ENCODE measurements at regions not wholly inside any gene's neighbourhood (a gene's known extent, or its start where the extent isn't known, plus 50 kb on each side); places are given as distances from the start of the nearest gene placed in this dataset.

- no peaks in the 10 kb centered on the region for H3K36me3 Mint-ChIP-seq
- intact Hi-C loops (cut with micrococcal nuclease) = no loop called here
- H3K27ac ChIP-seq (ENCODE audit: low read depth in 1 of 2, low read length in 2 of 2) = no peak overlapping the region
- H3K4me3 ChIP-seq (replicated peaks in 1 of 3; ENCODE audit: low read depth in 2 of 3, low read length in 3 of 3) = no peak overlapping the region
- H2AFZ ChIP-seq (ENCODE audit: insufficient read depth, low read depth, low read length, poor library complexity, severe bottlenecking) = no peak overlapping the region
- no peak overlapping the region for H3K9ac ChIP-seq (ENCODE audit: insufficient read depth, low read length, poor library complexity, severe bottlenecking)
- H3K9me3 Mint-ChIP-seq = no peaks in the 10 kb centered on the region
- H3K9me3 ChIP-seq (replicated peaks in 1 of 2; ENCODE audit: control insufficient read depth in 1 of 2, insufficient read depth in 1 of 2, low read length in 2 of 2) = no peaks in the 10 kb centered on the region
- peaks cover 3% of the 10 kb centered on the region for H3K4me1 Mint-ChIP-seq
- H3K27me3 Mint-ChIP-seq (ENCODE audit: low read depth in 3 of 3) = peaks cover 0 to 2% (median 0%) of the 10 kb centered on the region in 3 donors
- no peaks in the 10 kb centered on the region for H4K20me1 ChIP-seq (ENCODE audit: insufficient read depth, low read length)
- H3K4me3 Mint-ChIP-seq = no peak overlapping the region
- H3K4me1 ChIP-seq (ENCODE audit: control insufficient read depth in 1 of 2, insufficient read depth in 2 of 2, low read length in 2 of 2) = no peaks in the 10 kb centered on the region
- no peaks in the 10 kb centered on the region for H3K79me2 ChIP-seq (ENCODE audit: insufficient read depth, low read length)
- H3K36me3 ChIP-seq (replicated peaks in 1 of 2; ENCODE audit: control insufficient read depth in 1 of 2, insufficient read depth in 2 of 2, low read length in 2 of 2) = no peaks in the 10 kb centered on the region
- H3K27me3 ChIP-seq (ENCODE audit: control insufficient read depth in 2 of 2, insufficient read depth in 2 of 2, low read length in 2 of 2) = no peaks in the 10 kb centered on the region
- H3K27ac Mint-ChIP-seq = peak overlapping the region in 1 of 7 donors; percentile 19
- no peak for DNase-seq
- no peak overlapping the region for H3K4me2 ChIP-seq (replicated peaks; ENCODE audit: extremely low read depth, low read length, poor library complexity, severe bottlenecking)
- TF ChIP-seq CTCF (IDR thresholded peaks at IDR 0.05) = no peak
- 94% methylated on average over 2 of the region's 6 CpGs for WGBS (ENCODE audit: insufficient coverage)
Observed at GRCh38 chr2:136360790-136361189, 242.8 kb upstream of the CXCR4 start.

- H3K9ac ChIP-seq (ENCODE audit: insufficient read depth, low read length, poor library complexity, severe bottlenecking) = no peak overlapping the region
- WGBS (ENCODE audit: insufficient coverage) = 100% methylated on average over 1 of the region's 5 CpGs
- no peaks in the 10 kb centered on the region for H3K9me3 Mint-ChIP-seq
- no peaks in the 10 kb centered on the region for H3K4me1 ChIP-seq (ENCODE audit: control insufficient read depth in 1 of 2, insufficient read depth in 2 of 2, low read length in 2 of 2)
- H3K9me3 ChIP-seq (replicated peaks in 1 of 2; ENCODE audit: control insufficient read depth in 1 of 2, insufficient read depth in 1 of 2, low read length in 2 of 2) = no peaks in the 10 kb centered on the region
- no peak overlapping the region for H3K4me3 ChIP-seq (replicated peaks in 1 of 3; ENCODE audit: low read depth in 2 of 3, low read length in 3 of 3)
- H3K36me3 ChIP-seq (replicated peaks in 1 of 2; ENCODE audit: control insufficient read depth in 1 of 2, insufficient read depth in 2 of 2, low read length in 2 of 2) = no peaks in the 10 kb centered on the region
- no peak for TF ChIP-seq CTCF (IDR thresholded peaks at IDR 0.05)
- H3K27ac Mint-ChIP-seq = no peak overlapping the region
- H3K27me3 Mint-ChIP-seq (ENCODE audit: low read depth in 3 of 3) = peaks cover 0 to 2% (median 0%) of the 10 kb centered on the region in 3 donors
- H3K27me3 ChIP-seq (ENCODE audit: control insufficient read depth in 2 of 2, insufficient read depth in 2 of 2, low read length in 2 of 2) = no peaks in the 10 kb centered on the region
- H3K36me3 Mint-ChIP-seq = no peaks in the 10 kb centered on the region
- H3K4me2 ChIP-seq (replicated peaks; ENCODE audit: extremely low read depth, low read length, poor library complexity, severe bottlenecking) = no peak overlapping the region
- H2AFZ ChIP-seq (ENCODE audit: insufficient read depth, low read depth, low read length, poor library complexity, severe bottlenecking) = no peak overlapping the region
- no peaks in the 10 kb centered on the region for H4K20me1 ChIP-seq (ENCODE audit: insufficient read depth, low read length)
- DNase-seq = no peak
- H3K4me1 Mint-ChIP-seq = peaks cover 3% of the 10 kb centered on the region
- no peak overlapping the region for H3K27ac ChIP-seq (ENCODE audit: low read depth in 1 of 2, low read length in 2 of 2)
- intact Hi-C loops (cut with micrococcal nuclease) = no loop called here
- H3K79me2 ChIP-seq (ENCODE audit: insufficient read depth, low read length) = no peaks in the 10 kb centered on the region
- no peak overlapping the region for H3K4me3 Mint-ChIP-seq
Observed at GRCh38 chr2:136359121-136359965, 241.4 kb upstream of the CXCR4 start.
